HG02798 (cell line): ENCODE measurements at regions not wholly inside any gene's neighbourhood (a gene's known extent, or its start where the extent isn't known, plus 50 kb on each side); places are given as distances from the start of the nearest gene placed in this dataset.
A peak's percentile ranks its signal among the peaks of the same experiment; 100 is the strongest.

Source experiments
- ATAC-seq: cut with Tn5 transposase; IDR thresholded peaks from one replicate; pipeline ENCODE4 v1.9.1; 2021; ENCODE audit warnings: mild to moderate bottlenecking; ENCODE audit not compliant: unreplicated experiment, poor library complexity

GRCh38 chr4:106773076-106773905, 262.8 kb downstream of the DKK2 start:
- no peak for ATAC-seq

- ATAC-seq: no peak
Observed at GRCh38 chr4:106767991-106768390, 268.1 kb downstream of the DKK2 start.

GRCh38 chr4:106766519-106766918, 269.6 kb downstream of the DKK2 start:
- ATAC-seq: no peak

DNA sequence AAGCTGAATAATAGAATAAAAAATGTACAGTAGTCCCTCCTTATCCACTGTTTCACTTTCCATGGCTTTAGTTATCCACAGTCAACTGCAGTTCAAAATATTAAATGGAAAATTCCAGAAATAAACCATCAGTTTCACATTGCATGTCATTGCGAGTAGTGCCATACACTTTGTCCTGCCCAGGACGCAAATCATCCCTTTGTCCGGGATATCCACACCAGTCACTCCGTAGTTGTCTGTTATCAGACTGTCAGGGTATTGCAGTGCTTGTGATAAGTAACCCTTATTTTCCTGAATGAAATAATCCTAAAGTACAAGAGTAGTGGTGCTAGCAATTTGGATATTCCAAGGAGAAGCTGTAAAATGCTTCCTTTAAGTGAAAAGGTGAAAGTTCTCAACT, 271.3 kb downstream of the DKK2 start:
- ATAC-seq: no peak

GRCh38 chr4:106762666-106763443, 273.3 kb downstream of the DKK2 start:
- ATAC-seq: no peak

DNA sequence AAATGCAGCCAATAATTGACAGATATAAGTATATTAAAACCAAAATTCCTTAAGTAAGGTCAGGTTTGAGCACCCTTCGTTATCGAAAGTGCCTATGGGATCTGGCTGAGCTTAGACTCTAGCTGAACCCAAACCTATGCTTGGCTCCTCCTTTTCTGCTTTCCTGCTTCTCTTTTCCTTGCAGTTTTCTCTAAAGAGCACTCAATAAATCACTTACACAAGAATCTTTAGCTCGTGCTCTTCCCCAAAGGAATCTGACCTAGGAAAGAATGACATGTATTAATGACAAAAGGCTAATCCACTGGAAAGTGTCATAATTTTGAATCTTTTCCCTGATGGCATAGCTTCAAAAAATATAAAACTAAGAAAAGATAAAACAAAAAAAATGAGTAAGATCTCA, 282.7 kb downstream of the DKK2 start:
- ATAC-seq: no peak

DNA sequence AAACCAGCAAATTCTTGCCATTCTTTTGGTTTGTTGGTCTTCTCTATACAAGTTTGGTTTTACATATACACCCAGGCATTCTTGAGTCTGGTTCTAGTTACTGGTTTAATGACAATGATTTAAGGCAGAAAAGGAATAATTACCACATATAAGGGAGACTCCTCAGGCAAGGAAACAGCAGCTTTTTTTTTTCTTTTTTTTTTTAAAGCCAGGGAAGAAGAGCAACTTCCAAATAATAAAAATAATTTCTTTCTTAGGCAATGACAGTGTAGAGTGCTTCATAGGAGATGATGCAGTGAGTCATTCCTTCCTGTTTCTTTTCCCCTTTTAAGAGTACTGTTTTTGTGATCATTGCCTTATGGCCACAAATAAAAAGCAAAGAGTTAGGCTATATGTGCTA, 289.7 kb downstream of the DKK2 start:
- ATAC-seq: no peak

- ATAC-seq: no peak
Observed at GRCh38 chr4:106738121-106738520, 298.0 kb downstream of the DKK2 start.

GRCh38 chr4:106718548-106718947, 317.6 kb downstream of the DKK2 start:
- ATAC-seq: no peak

GRCh38 chr4:106717091-106717490, 319.0 kb downstream of the DKK2 start:
- no peak for ATAC-seq

GRCh38 chr4:106715825-106716224, 320.3 kb downstream of the DKK2 start:
- ATAC-seq: no peak

DNA sequence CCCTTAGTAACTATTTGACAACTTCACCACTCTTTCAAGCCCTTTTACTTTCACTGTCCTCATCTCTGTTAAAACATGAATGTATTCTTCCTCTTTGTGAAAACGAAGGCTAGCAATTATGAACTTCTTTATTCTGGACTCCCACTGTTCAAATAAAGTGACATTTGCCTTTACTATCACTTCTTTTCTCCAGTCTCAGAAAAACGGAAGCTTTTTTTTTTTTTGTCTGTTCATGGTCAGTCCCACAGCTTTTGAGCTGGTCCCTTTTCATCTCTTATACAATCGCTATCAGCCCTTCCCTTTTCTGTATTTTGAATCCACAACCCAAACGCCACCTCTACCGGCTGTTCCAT, 327.7 kb downstream of the DKK2 start:
- no peak for ATAC-seq

- ATAC-seq: peak; percentile 38
Observed at GRCh38 chr4:106707776-106708463, 328.2 kb downstream of the DKK2 start.

- ATAC-seq: no peak
Observed at GRCh38 chr4:106704253-106704870, 331.8 kb downstream of the DKK2 start.

GRCh38 chr4:106700321-106700720, 331.7 kb upstream of the GIMD1 start:
- ATAC-seq: no peak

DNA sequence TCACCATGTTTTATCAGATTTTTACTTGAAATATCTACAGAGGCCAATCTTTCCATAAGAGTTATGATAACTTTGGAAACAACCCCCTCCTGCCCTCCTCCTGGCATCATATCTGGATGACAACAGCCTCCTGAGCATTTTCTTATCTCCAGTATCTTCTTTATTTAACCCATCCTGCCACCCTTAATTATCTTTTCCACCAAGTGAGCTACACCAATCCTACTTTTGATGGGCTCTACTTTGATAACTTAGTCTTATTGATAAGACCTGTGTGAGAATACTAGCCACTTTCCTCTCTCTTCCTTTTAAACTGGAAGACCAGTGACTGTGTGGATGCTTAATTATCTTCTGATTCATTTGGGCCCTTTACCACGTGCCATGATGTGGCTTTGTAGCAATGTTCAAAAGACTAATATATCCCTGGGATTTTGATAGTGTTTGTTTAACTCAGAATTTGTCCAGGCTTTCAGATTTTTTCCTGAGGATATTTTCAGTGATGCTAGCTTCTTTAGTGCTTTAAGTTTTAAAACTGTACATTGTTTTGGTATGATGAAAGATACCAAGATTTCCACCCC, 330.1 kb upstream of the GIMD1 start:
- no peak for ATAC-seq

GRCh38 chr4:106695501-106696262, 327.1 kb upstream of the GIMD1 start:
- ATAC-seq: no peak

DNA sequence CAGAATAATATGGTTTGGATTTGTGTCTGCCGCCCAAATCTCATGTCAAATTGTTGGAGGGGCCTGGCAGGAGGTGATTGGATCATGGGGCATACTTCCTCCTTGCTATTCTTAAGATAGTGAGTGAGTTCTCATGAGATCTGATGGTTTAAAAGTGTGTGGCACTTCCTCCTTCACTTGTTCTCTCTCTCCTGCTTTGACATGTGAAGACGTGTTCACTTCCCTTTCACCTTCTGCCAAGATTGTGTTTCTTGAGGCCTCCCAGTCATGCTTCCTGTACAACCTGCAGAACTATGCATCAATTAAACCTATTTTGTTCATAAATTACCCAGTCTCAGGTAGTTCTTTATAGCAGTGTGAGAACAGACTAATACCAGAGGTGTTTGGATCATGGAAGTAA, 325.7 kb upstream of the GIMD1 start:
- no peak for ATAC-seq

- ATAC-seq: no peak
Observed at GRCh38 chr4:106691749-106692148, 323.2 kb upstream of the GIMD1 start.

- no peak for ATAC-seq
Observed at GRCh38 chr4:106690487-106690886, 321.9 kb upstream of the GIMD1 start.
